ENCODE measurements at regions not wholly inside any gene's neighbourhood (a gene's known extent, or its start where the extent isn't known, plus 50 kb on each side); places are given as distances from the start of the nearest gene placed in this dataset.

GRCh38 chr5:23353286-23353685 lies 154.1 kb upstream of the PRDM9 start:
- no peak for DNase-seq

- DNase-seq: peak; percentile 32
Observed at GRCh38 chr5:23352446-23352845, 155.0 kb upstream of the PRDM9 start.

GRCh38 chr5:23343121-23343520 lies 164.3 kb upstream of the PRDM9 start:
- no peak for DNase-seq

GRCh38 chr5:23332650-23333251 lies 174.7 kb upstream of the PRDM9 start:
- DNase-seq: peak; percentile 19

- DNase-seq: no peak
Observed at GRCh38 chr5:23330726-23331125, 176.7 kb upstream of the PRDM9 start.

GRCh38 chr5:23319901-23320300 lies 187.5 kb upstream of the PRDM9 start:
- no peak for DNase-seq

GRCh38 chr5:23318960-23319359 lies 188.4 kb upstream of the PRDM9 start:
- no peak for DNase-seq

GRCh38 chr5:23318166-23318565 lies 189.2 kb upstream of the PRDM9 start:
- no peak for DNase-seq

- DNase-seq: no peak
Observed at GRCh38 chr5:23316060-23316591, 191.3 kb upstream of the PRDM9 start.

GRCh38 chr5:23314827-23315226 lies 192.6 kb upstream of the PRDM9 start:
- DNase-seq: no peak

- no peak for DNase-seq
Observed at GRCh38 chr5:23305055-23305454, 202.4 kb upstream of the PRDM9 start.

- no peak for DNase-seq
Observed at GRCh38 chr5:23303836-23304235, 203.6 kb upstream of the PRDM9 start.

GRCh38 chr5:23303435-23303834 lies 204.0 kb upstream of the PRDM9 start:
- DNase-seq: no peak

GRCh38 chr5:23302438-23302837 lies 205.0 kb upstream of the PRDM9 start:
- no peak for DNase-seq

- no peak for DNase-seq
Observed at GRCh38 chr5:23289162-23289561, 218.2 kb upstream of the PRDM9 start.

- no peak for DNase-seq
Observed at GRCh38 chr5:23284656-23285055, 222.8 kb upstream of the PRDM9 start.

- DNase-seq: no peak
Observed at GRCh38 chr5:23274171-23274570, 233.2 kb upstream of the PRDM9 start.

GRCh38 chr5:23269981-23270380 lies 237.4 kb upstream of the PRDM9 start:
- no peak for DNase-seq

GRCh38 chr5:23268136-23268535 lies 239.3 kb upstream of the PRDM9 start:
- DNase-seq: no peak

GRCh38 chr5:23260621-23261020 lies 246.8 kb upstream of the PRDM9 start:
- DNase-seq: no peak

GRCh38 chr5:23257656-23258055 lies 249.8 kb upstream of the PRDM9 start:
- no peak for DNase-seq

GRCh38 chr5:23253621-23254198 lies 253.7 kb upstream of the PRDM9 start:
- DNase-seq: no peak

- DNase-seq: no peak
Observed at GRCh38 chr5:23242891-23243290, 264.5 kb upstream of the PRDM9 start.

- no peak for DNase-seq
Observed at GRCh38 chr5:23235246-23235645, 272.2 kb upstream of the PRDM9 start.

GRCh38 chr5:23234197-23234596 lies 273.2 kb upstream of the PRDM9 start:
- DNase-seq: no peak
